GM23248 (cell line): ENCODE measurements at regions not wholly inside any gene's neighbourhood (a gene's known extent, or its start where the extent isn't known, plus 50 kb on each side); places are given as distances from the start of the nearest gene placed in this dataset.

Experiments
- EZH2 ChIP-seq: fragments of 200-600 bp; sonication (generic); IDR thresholded peaks from 2 replicates; pipeline ENCODE4 v1.6.1; 2018; ENCODE audit warnings: antibody characterized with exemption, mild to moderate bottlenecking; ENCODE audit not compliant: insufficient read depth, poor library complexity, severe bottlenecking
- EZH2phosphoT487 ChIP-seq: fragments of 200-600 bp; sonication (generic); IDR thresholded peaks from 2 replicates; pipeline ENCODE4 v1.6.1; 2018; ENCODE audit warnings: antibody characterized with exemption, moderate library complexity, mild to moderate bottlenecking, low read depth; ENCODE audit not compliant: insufficient read depth

GRCh38 chr2:9771101-9771449, 72.2 kb upstream of the TAF1B start:
- TF ChIP-seq EZH2 (no peak), EZH2phosphoT487 (no peak)
